ENCODE measurements at regions not wholly inside any gene's neighbourhood (a gene's known extent, or its start where the extent isn't known, plus 50 kb on each side); places are given as distances from the start of the nearest gene placed in this dataset.

- no peak for TF ChIP-seq EZH2phosphoT487 (conservative IDR thresholded peaks at IDR 0.05; ENCODE audit: low read length)
- no peak for TF ChIP-seq CTCF (IDR thresholded peaks at IDR 0.05; ENCODE audit: insufficient read depth, low read length, poor library complexity, severe bottlenecking)
- H3K27ac ChIP-seq (ENCODE audit: low read depth, low read length) = no peak overlapping the region
- no peaks in the 10 kb centered on the region for H3K27me3 ChIP-seq (ENCODE audit: low read length)
- H3F3A ChIP-seq (ENCODE audit: insufficient read depth) = no peaks in the 10 kb centered on the region
- no peak overlapping the region for H3K4me3 ChIP-seq (ENCODE audit: insufficient read depth, low read length, poor library complexity, severe bottlenecking)
- H3K9me3 ChIP-seq (ENCODE audit: insufficient read depth, low read length) = no peaks in the 10 kb centered on the region
- no peaks in the 10 kb centered on the region for H3K79me2 ChIP-seq (ENCODE audit: insufficient read depth, low read length)
- H3K36me3 ChIP-seq (ENCODE audit: low read length) = no peaks in the 10 kb centered on the region
- H3K4me2 ChIP-seq (ENCODE audit: low read depth, low read length, poor library complexity, severe bottlenecking) = no peak overlapping the region
- H3K9me2 ChIP-seq (replicated peaks; ENCODE audit: insufficient read depth, low read length) = no peaks in the 10 kb centered on the region
- H3K9ac ChIP-seq (ENCODE audit: low read length) = no peak overlapping the region
- no peaks in the 10 kb centered on the region for H4K20me1 ChIP-seq (ENCODE audit: low read depth, low read length)
- H2AFZ ChIP-seq (ENCODE audit: low read depth, low read length, severe bottlenecking) = no peak overlapping the region
Measured at GRCh38 chr20:51208162-51208561, 185.3 kb upstream of the KCNG1 start.

GRCh38 chr20:51206032-51206662 lies 183.2 kb upstream of the KCNG1 start:
- Histone ChIP-seq H3F3A (ENCODE audit: insufficient read depth) (no peaks in the 10 kb centered on the region), H3K9ac (ENCODE audit: low read length) (no peak overlapping the region), H3K9me3 (ENCODE audit: insufficient read depth, low read length) (no peaks in the 10 kb centered on the region), H3K4me2 (ENCODE audit: low read depth, low read length, poor library complexity, severe bottlenecking) (no peak overlapping the region), H2AFZ (ENCODE audit: low read depth, low read length, severe bottlenecking) (no peak overlapping the region), H3K4me3 (ENCODE audit: insufficient read depth, low read length, poor library complexity, severe bottlenecking) (no peak overlapping the region), H3K9me2 (replicated peaks; ENCODE audit: insufficient read depth, low read length) (no peaks in the 10 kb centered on the region), H3K79me2 (ENCODE audit: insufficient read depth, low read length) (no peaks in the 10 kb centered on the region), H3K27me3 (ENCODE audit: low read length) (no peaks in the 10 kb centered on the region), H3K36me3 (ENCODE audit: low read length) (no peaks in the 10 kb centered on the region), H4K20me1 (ENCODE audit: low read depth, low read length) (no peaks in the 10 kb centered on the region), H3K27ac (ENCODE audit: low read depth, low read length) (no peak overlapping the region)
- TF ChIP-seq CTCF (IDR thresholded peaks at IDR 0.05; ENCODE audit: insufficient read depth, low read length, poor library complexity, severe bottlenecking) = no peak
- TF ChIP-seq EZH2phosphoT487 (conservative IDR thresholded peaks at IDR 0.05; ENCODE audit: low read length) = no peak

- TF ChIP-seq EZH2phosphoT487 (conservative IDR thresholded peaks at IDR 0.05; ENCODE audit: low read length) = no peak
- TF ChIP-seq CTCF (IDR thresholded peaks at IDR 0.05; ENCODE audit: insufficient read depth, low read length, poor library complexity, severe bottlenecking) = no peak
- Histone ChIP-seq H3K36me3 (ENCODE audit: low read length) (no peaks in the 10 kb centered on the region), H3K9ac (ENCODE audit: low read length) (no peak overlapping the region), H3K27me3 (ENCODE audit: low read length) (no peaks in the 10 kb centered on the region), H3K27ac (ENCODE audit: low read depth, low read length) (no peak overlapping the region), H3K9me2 (replicated peaks; ENCODE audit: insufficient read depth, low read length) (no peaks in the 10 kb centered on the region), H3K4me3 (ENCODE audit: insufficient read depth, low read length, poor library complexity, severe bottlenecking) (no peak overlapping the region), H3K4me2 (ENCODE audit: low read depth, low read length, poor library complexity, severe bottlenecking) (no peak overlapping the region), H4K20me1 (ENCODE audit: low read depth, low read length) (no peaks in the 10 kb centered on the region), H2AFZ (ENCODE audit: low read depth, low read length, severe bottlenecking) (no peak overlapping the region), H3K9me3 (ENCODE audit: insufficient read depth, low read length) (no peaks in the 10 kb centered on the region), H3K79me2 (ENCODE audit: insufficient read depth, low read length) (no peaks in the 10 kb centered on the region), H3F3A (ENCODE audit: insufficient read depth) (no peaks in the 10 kb centered on the region)
Measured at GRCh38 chr20:51204794-51205193, 181.9 kb upstream of the KCNG1 start.

All from SU-DHL-6 (cell line).